ENCODE measurements at regions not wholly inside any gene's neighbourhood (a gene's known extent, or its start where the extent isn't known, plus 50 kb on each side); places are given as distances from the start of the nearest gene placed in this dataset.
"Not testable (repeated sequence)": the region's sequence is repeated elsewhere in the genome, so short reads cannot be mapped to it uniquely, and the experiment has no call there.

- no peaks in the 10 kb centered on the region for H3K36me3 ChIP-seq (ENCODE audit: control insufficient read depth, low read length)
- no peaks in the 10 kb centered on the region for H3K9me2 ChIP-seq (replicated peaks; ENCODE audit: control insufficient read depth, low read length)
- H3K79me2 ChIP-seq (ENCODE audit: control insufficient read depth, low read length): no peaks in the 10 kb centered on the region
- H3K4me2 ChIP-seq (ENCODE audit: low read length): no peak overlapping the region
- TF ChIP-seq EZH2phosphoT487 (IDR thresholded peaks at IDR 0.05; ENCODE audit: borderline replicate concordance, low read length) (no peak), CTCF (IDR thresholded peaks at IDR 0.05; ENCODE audit: low read depth, low read length, poor library complexity, severe bottlenecking) (no peak)
- no peaks in the 10 kb centered on the region for H3F3A ChIP-seq (ENCODE audit: control insufficient read depth, insufficient read depth)
- no peaks in the 10 kb centered on the region for H3K9me3 ChIP-seq (ENCODE audit: control insufficient read depth, insufficient read depth, low read length)
- no peaks in the 10 kb centered on the region for H3K27me3 ChIP-seq (ENCODE audit: control insufficient read depth, low read length)
- H3K4me3 ChIP-seq (ENCODE audit: low read length): no peak overlapping the region
- H3K27ac ChIP-seq (ENCODE audit: low read depth, low read length): no peak overlapping the region
- H4K20me1 ChIP-seq (ENCODE audit: control insufficient read depth, insufficient read depth, low read depth, low read length): no peaks in the 10 kb centered on the region
- H3K4me1 ChIP-seq (ENCODE audit: control insufficient read depth, low read length): no peaks in the 10 kb centered on the region
Measured at GRCh38 chr7:79761876-79762429, 308.5 kb upstream of the MAGI2 start.

GRCh38 chr7:79750941-79751340, 297.5 kb upstream of the MAGI2 start:
- H3K9me2 ChIP-seq (replicated peaks; ENCODE audit: control insufficient read depth, low read length); H3K27me3 ChIP-seq (ENCODE audit: control insufficient read depth, low read length); H4K20me1 ChIP-seq (ENCODE audit: control insufficient read depth, insufficient read depth, low read depth, low read length): not testable (repeated sequence)

GRCh38 chr7:79749856-79750255, 296.4 kb upstream of the MAGI2 start:
- no peak for TF ChIP-seq CTCF (IDR thresholded peaks at IDR 0.05; ENCODE audit: low read depth, low read length, poor library complexity, severe bottlenecking)
- Histone ChIP-seq H3K4me2 (ENCODE audit: low read length) (no peak overlapping the region), H3F3A (ENCODE audit: control insufficient read depth, insufficient read depth) (no peaks in the 10 kb centered on the region), H4K20me1 (ENCODE audit: control insufficient read depth, insufficient read depth, low read depth, low read length) (no peaks in the 10 kb centered on the region), H3K79me2 (ENCODE audit: control insufficient read depth, low read length) (no peaks in the 10 kb centered on the region), H3K9me2 (replicated peaks; ENCODE audit: control insufficient read depth, low read length) (no peaks in the 10 kb centered on the region; the same call in 1 of the 2 replicates), H3K27me3 (ENCODE audit: control insufficient read depth, low read length) (no peaks in the 10 kb centered on the region), H3K4me3 (ENCODE audit: low read length) (no peak overlapping the region), H3K4me1 (ENCODE audit: control insufficient read depth, low read length) (no peaks in the 10 kb centered on the region), H3K27ac (ENCODE audit: low read depth, low read length) (no peak overlapping the region), H3K9me3 (ENCODE audit: control insufficient read depth, insufficient read depth, low read length) (peaks cover 5% of the 10 kb centered on the region; the same call in 1 of the 2 replicates), H3K36me3 (ENCODE audit: control insufficient read depth, low read length) (no peaks in the 10 kb centered on the region)

More at GRCh38 chr7:79750941-79751340, 297.5 kb upstream of the MAGI2 start:
- not testable (repeated sequence) for H3K4me3 ChIP-seq (ENCODE audit: low read length); H3K27ac ChIP-seq (ENCODE audit: low read depth, low read length); H3K36me3 ChIP-seq (ENCODE audit: control insufficient read depth, low read length); H3F3A ChIP-seq (ENCODE audit: control insufficient read depth, insufficient read depth); H3K4me2 ChIP-seq (ENCODE audit: low read length); H3K9me3 ChIP-seq (ENCODE audit: control insufficient read depth, insufficient read depth, low read length); H3K4me1 ChIP-seq (ENCODE audit: control insufficient read depth, low read length); H3K79me2 ChIP-seq (ENCODE audit: control insufficient read depth, low read length)

GRCh38 chr7:79741684-79742083, 288.2 kb upstream of the MAGI2 start:
- Histone ChIP-seq H3K36me3 (ENCODE audit: control insufficient read depth, low read length) (no peaks in the 10 kb centered on the region), H3K9me2 (replicated peaks; ENCODE audit: control insufficient read depth, low read length) (no peaks in the 10 kb centered on the region; the same call in 1 of the 2 replicates), H3K9me3 (ENCODE audit: control insufficient read depth, insufficient read depth, low read length) (no peaks in the 10 kb centered on the region), H3K27ac (ENCODE audit: low read depth, low read length) (no peak overlapping the region), H3K27me3 (ENCODE audit: control insufficient read depth, low read length) (no peaks in the 10 kb centered on the region), H4K20me1 (ENCODE audit: control insufficient read depth, insufficient read depth, low read depth, low read length) (no peaks in the 10 kb centered on the region), H3K4me1 (ENCODE audit: control insufficient read depth, low read length) (no peaks in the 10 kb centered on the region), H3K4me2 (ENCODE audit: low read length) (no peak overlapping the region), H3K79me2 (ENCODE audit: control insufficient read depth, low read length) (no peaks in the 10 kb centered on the region), H3F3A (ENCODE audit: control insufficient read depth, insufficient read depth) (no peaks in the 10 kb centered on the region), H3K4me3 (ENCODE audit: low read length) (no peak overlapping the region)
- TF ChIP-seq EZH2phosphoT487 (IDR thresholded peaks at IDR 0.05; ENCODE audit: borderline replicate concordance, low read length) (no peak), CTCF (IDR thresholded peaks at IDR 0.05; ENCODE audit: low read depth, low read length, poor library complexity, severe bottlenecking) (no peak)
